Omental fat pad (tissue), 3 donors: ENCODE measurements at regions not wholly inside any gene's neighbourhood (a gene's known extent, or its start where the extent isn't known, plus 50 kb on each side); places are given as distances from the start of the nearest gene placed in this dataset.

Experiments used
- ATAC-seq: fragments of 150-250 bp; one replicate; pipeline ENCODE4 v1.9.1; 2016; ENCODE audit warnings: mild to moderate bottlenecking, moderate library complexity; ENCODE audit not compliant: low FRiP score
- DNase-seq: peaks from one replicate; pipeline ENCODE4 v3.0.0-alpha.2; 2019; ENCODE audit warnings: low spot score
- CTCF ChIP-seq, 3 donors: fragments of 450-650 bp; IDR thresholded peaks; one replicate each; pipeline ENCODE4 v1.5.1; 2016 to 2017; ENCODE audit warnings: antibody characterized with exemption in 3 of 3, mild to moderate bottlenecking in 3 of 3, moderate library complexity in 2 of 3

GRCh38 chr5:13511442-13511841, 433.0 kb downstream of the DNAH5 start:
- ATAC-seq (no peak), DNase-seq (no peak)
- TF ChIP-seq CTCF (IDR thresholded peaks at IDR 0.05): no peak

- ATAC-seq: no peak
- no peak for TF ChIP-seq CTCF (IDR thresholded peaks at IDR 0.05)
- no peak for DNase-seq
Observed at GRCh38 chr5:13510616-13511015, 433.9 kb downstream of the DNAH5 start.

GRCh38 chr5:13508559-13508958, 435.9 kb downstream of the DNAH5 start:
- no peak for TF ChIP-seq CTCF (IDR thresholded peaks at IDR 0.05)
- DNase-seq (no peak), ATAC-seq (no peak)

- TF ChIP-seq CTCF (IDR thresholded peaks at IDR 0.05): no peak
- DNase-seq (no peak), ATAC-seq (no peak)
Observed at GRCh38 chr5:13505326-13505725, 439.2 kb downstream of the DNAH5 start.

- no peak for TF ChIP-seq CTCF (IDR thresholded peaks at IDR 0.05)
- DNase-seq: no peak
- ATAC-seq: no peak
Observed at GRCh38 chr5:13503017-13503416, 441.5 kb downstream of the DNAH5 start.

- no peak for TF ChIP-seq CTCF (IDR thresholded peaks at IDR 0.05)
- ATAC-seq (no peak), DNase-seq (no peak)
Observed at GRCh38 chr5:13501176-13501575, 443.3 kb downstream of the DNAH5 start.

- no peak for TF ChIP-seq CTCF (IDR thresholded peaks at IDR 0.05)
- ATAC-seq (no peak), DNase-seq (no peak)
Observed at GRCh38 chr5:13498279-13498678, 446.2 kb downstream of the DNAH5 start.
